Left lung (tissue), 4 donors: ENCODE measurements at regions not wholly inside any gene's neighbourhood (a gene's known extent, or its start where the extent isn't known, plus 50 kb on each side); places are given as distances from the start of the nearest gene placed in this dataset.

Experiments used
- ATAC-seq: fragments of 200-7000 bp; cut with Tn5 transposase; one replicate; pipeline ENCODE4 v1.9.1; 2020; ENCODE audit warnings: moderate library complexity
- DNase-seq, 4 donors: peaks; one replicate each; pipeline ENCODE4 v3.0.0-alpha.2; 2013 to 2020
- H3K27ac ChIP-seq, 2 donors: fragments of 200-600 bp; sonication (generic) in 1 of 2; one replicate each; pipeline versions ENCODE4 v1.5.0 to v1.8.0; 2020 to 2021
- H3K27me3 ChIP-seq, 2 donors: fragments of 200-600 bp; sonication (generic) in 1 of 2; one replicate each; pipeline versions ENCODE4 v1.5.0 to v1.8.0; 2020 to 2021
- H3K36me3 ChIP-seq, 2 donors: fragments of 200-600 bp; sonication (generic) in 1 of 2; one replicate each; pipeline versions ENCODE4 v1.5.0 to v1.8.0; 2020 to 2021
- H3K4me1 ChIP-seq, 2 donors: fragments of 200-600 bp; one replicate each; pipeline ENCODE4 v1.8.0; 2021
- H3K4me3 ChIP-seq, 2 donors: fragments of 200-600 bp; sonication (generic) in 1 of 2; one replicate each; pipeline versions ENCODE4 v1.5.0 to v1.8.0; 2020 to 2021; ENCODE audit warnings: mild to moderate bottlenecking in 1 of 2
- H3K9me3 ChIP-seq, 2 donors: fragments of 200-600 bp; sonication (generic) in 1 of 2; one replicate each; pipeline versions ENCODE4 v1.5.0 to v1.8.0; 2020 to 2021
- intact Hi-C, 2 donors: fragments of 100-400 bp; cut with DNase I; formaldehyde crosslinking; loops; one replicate each; pipeline versions ENCODE4 v1.11.2 to v1.14.2; 2022
- TF ChIP-seq, protein P1 (sequence below), 2 donors: fragments of 200-600 bp; sonication (generic) in 1 of 2; IDR thresholded peaks; one replicate each; pipeline versions ENCODE4 v1.5.0 to v1.8.0; 2021; ENCODE audit warnings: antibody characterized with exemption in 2 of 2
- donor health status: DM: no; HTN: yes; CAD: no.
- donor health status: DM: no; HTN: no; CAD: no.

DNA sequence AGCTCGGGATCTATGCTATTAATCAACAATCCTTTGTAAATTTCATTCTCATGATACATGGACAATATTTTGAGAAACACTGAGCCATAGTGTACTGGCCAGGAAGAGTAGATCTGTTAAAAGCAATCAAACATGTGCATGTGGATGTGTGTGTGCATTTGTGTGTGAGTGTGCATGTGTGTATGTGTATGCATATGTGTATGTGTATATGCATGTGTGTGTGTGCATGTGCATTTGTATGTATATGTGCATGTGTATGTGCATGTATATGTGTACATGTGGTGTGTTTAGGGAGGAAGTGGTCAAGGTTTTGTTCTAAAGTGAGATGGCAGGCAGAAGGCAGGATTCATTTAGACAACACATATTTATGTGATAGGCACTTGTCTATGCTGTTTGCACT lies 623.8 kb downstream of the ADCYAP1 start:
- Histone ChIP-seq H3K27ac (no peak overlapping the region), H3K4me1 (no peaks in the 10 kb centered on the region), H3K36me3 (no peaks in the 10 kb centered on the region), H3K4me3 (no peak overlapping the region), H3K27me3 (no peaks in the 10 kb centered on the region), H3K9me3 (no peaks in the 10 kb centered on the region)
- intact Hi-C loops, result no loop called here
- TF ChIP-seq, protein P1, sequence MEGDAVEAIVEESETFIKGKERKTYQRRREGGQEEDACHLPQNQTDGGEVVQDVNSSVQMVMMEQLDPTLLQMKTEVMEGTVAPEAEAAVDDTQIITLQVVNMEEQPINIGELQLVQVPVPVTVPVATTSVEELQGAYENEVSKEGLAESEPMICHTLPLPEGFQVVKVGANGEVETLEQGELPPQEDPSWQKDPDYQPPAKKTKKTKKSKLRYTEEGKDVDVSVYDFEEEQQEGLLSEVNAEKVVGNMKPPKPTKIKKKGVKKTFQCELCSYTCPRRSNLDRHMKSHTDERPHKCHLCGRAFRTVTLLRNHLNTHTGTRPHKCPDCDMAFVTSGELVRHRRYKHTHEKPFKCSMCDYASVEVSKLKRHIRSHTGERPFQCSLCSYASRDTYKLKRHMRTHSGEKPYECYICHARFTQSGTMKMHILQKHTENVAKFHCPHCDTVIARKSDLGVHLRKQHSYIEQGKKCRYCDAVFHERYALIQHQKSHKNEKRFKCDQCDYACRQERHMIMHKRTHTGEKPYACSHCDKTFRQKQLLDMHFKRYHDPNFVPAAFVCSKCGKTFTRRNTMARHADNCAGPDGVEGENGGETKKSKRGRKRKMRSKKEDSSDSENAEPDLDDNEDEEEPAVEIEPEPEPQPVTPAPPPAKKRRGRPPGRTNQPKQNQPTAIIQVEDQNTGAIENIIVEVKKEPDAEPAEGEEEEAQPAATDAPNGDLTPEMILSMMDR (IDR thresholded peaks at IDR 0.05), result no peak
- DNase-seq (no peak), ATAC-seq (no peak)

DNA sequence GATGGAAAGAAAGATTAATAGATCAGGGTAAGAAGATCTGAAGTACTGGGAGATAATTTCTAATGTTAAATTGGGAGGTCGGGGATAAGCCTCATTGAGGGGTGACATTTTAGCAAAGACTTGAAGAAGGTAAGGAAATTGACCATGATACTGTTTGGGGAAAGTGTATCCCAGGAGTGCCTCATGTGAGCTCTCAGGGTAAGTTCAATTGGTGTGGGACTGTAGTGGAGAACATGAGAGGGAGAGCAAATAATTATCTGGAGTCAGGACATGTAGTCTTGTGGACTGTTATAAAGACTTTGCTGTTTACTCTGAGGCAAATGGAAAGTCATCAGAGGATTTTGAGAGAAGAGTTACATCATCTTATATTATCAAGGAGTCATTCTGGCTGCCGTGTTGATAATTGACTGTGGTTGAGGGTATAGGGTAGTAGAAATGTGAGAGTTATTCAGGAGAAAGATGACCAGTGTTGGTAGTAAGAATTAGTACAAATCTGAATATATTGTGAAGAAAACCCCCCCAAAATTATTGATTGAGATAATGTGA lies 624.4 kb downstream of the ADCYAP1 start:
- Histone ChIP-seq H3K9me3 (no peaks in the 10 kb centered on the region), H3K27me3 (no peaks in the 10 kb centered on the region), H3K4me1 (no peaks in the 10 kb centered on the region), H3K4me3 (no peak overlapping the region), H3K27ac (no peak overlapping the region), H3K36me3 (no peaks in the 10 kb centered on the region)
- TF ChIP-seq, protein P1 (IDR thresholded peaks at IDR 0.05), result no peak
- intact Hi-C loops, result no loop called here
- DNase-seq, result no peak
- peak; percentile 68 for ATAC-seq

DNA sequence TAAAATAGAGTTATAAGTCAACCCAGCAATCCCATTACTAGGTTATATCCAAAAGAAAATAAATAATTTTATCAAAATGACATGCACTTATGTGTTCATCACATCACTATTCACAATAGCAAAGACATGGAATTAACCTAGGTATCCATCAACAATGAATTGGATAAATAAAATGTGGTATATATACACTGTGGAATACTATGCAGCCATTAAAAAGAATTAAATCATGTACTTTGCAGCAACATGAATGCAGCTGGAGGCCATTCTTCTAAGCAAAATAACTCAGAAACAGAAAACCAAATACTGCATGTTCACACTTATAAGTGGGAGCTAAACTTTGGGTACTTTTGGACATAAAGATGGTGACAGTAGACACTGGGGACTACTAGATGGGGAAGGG lies 626.0 kb downstream of the ADCYAP1 start:
- no peak overlapping the region for H3K27ac ChIP-seq
- H3K36me3 ChIP-seq, result no peaks in the 10 kb centered on the region
- no peaks in the 10 kb centered on the region for H3K27me3 ChIP-seq
- ATAC-seq (no peak), DNase-seq (no peak)
- H3K9me3 ChIP-seq, result no peaks in the 10 kb centered on the region
- H3K4me3 ChIP-seq, result no peak overlapping the region
- no peaks in the 10 kb centered on the region for H3K4me1 ChIP-seq
- intact Hi-C loops, result no loop called here
- TF ChIP-seq, protein P1 (IDR thresholded peaks at IDR 0.05), result no peak

DNA sequence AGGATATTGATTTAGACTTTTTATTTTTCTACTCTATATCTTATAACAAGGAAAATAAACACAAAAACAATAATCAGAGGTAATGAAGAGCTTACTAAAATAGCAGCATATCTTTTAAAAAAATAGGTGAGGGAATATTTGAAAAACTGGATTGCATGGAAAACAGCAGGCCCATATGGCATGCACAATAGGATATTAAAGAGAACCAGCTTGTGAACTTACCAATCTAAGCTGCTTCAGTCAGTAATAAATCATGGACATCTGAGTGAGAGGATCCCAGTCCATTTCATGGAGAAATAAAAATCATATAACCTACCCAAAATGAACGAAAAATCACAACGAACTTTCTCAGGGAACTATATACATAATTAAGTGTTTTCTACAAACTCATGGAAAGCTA lies 634.6 kb downstream of the ADCYAP1 start:
- Histone ChIP-seq H3K9me3 (no peaks in the 10 kb centered on the region), H3K4me3 (no peak overlapping the region), H3K27ac (no peak overlapping the region), H3K36me3 (no peaks in the 10 kb centered on the region), H3K27me3 (no peaks in the 10 kb centered on the region), H3K4me1 (no peaks in the 10 kb centered on the region)
- DNase-seq (no peak), ATAC-seq (no peak)
- TF ChIP-seq, protein P1 (IDR thresholded peaks at IDR 0.05), result no peak
- intact Hi-C loops, result no loop called here

DNA sequence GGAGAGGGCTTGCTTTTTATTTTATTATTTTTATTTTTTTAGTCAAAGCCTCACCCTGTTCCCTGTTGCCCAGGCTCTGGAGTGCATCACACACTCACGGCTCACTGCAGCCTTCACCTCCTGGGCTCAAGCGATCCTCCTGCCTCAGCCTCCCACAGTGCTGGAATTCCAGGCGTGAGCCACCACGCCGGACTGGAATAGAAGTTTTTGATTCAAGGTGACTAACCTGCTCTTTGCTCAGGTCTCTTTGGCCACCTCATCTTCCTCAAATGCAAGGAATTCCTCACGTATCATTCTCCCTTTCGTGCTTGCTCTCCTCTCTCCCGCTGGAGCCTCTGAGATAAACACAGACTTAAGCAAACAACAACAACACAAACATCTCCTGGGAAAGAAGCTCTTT lies 636.8 kb downstream of the ADCYAP1 start:
- DNase-seq (no peak), ATAC-seq (no peak)
- Histone ChIP-seq H3K36me3 (no peaks in the 10 kb centered on the region), H3K27ac (no peak overlapping the region), H3K9me3 (no peaks in the 10 kb centered on the region), H3K4me3 (no peak overlapping the region), H3K27me3 (no peaks in the 10 kb centered on the region), H3K4me1 (no peaks in the 10 kb centered on the region)
- TF ChIP-seq, protein P1 (IDR thresholded peaks at IDR 0.05), result no peak
- intact Hi-C loops, result no loop called here
